ENCODE measurements at regions not wholly inside any gene's neighbourhood (a gene's known extent, or its start where the extent isn't known, plus 50 kb on each side); places are given as distances from the start of the nearest gene placed in this dataset.
"Not testable (repeated sequence)": the region's sequence is repeated elsewhere in the genome, so short reads cannot be mapped to it uniquely, and the experiment has no call there.

DNA sequence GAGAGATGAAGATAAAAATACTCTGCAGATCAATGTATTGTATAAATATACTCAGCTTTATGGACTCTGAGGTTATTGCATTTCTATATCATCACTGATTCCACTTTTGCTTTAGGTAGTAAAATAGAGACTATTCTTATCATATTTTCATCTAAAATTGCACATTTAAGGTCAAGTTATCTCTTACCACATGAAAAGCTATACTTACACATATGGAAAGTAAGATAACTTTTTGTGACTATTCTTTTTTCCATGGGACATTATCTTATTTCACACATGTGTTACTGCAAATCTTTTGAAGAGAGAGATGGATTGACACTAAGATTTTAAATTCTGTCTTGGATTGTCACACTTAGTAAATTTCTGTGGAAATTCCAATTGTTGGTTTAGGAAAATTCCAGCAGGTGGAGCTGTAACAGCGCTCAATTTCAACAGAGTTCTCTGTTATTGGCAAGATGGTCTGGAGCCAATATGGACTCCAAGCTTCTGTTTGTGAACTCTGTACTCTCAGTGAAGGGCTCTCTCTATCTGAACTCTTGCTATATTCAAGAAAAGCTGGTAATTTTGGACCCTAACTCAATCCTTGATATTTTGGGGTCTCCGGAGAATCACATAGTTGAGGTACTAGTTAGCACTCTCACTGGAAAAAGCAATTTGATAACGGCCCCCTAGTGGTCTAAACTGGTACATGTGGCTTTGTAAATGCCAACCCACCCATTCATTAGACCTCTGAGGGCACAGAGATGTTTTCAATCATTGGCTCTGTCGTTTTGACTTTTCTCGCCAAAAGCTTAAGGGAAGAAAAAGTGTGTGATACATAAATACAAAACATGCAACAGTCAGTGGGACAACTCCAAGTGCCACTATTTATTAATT, 429.7 kb downstream of the ETS1 start:
- DNase-seq (ENCODE audit: low spot score) = peak; percentile 70

DNA sequence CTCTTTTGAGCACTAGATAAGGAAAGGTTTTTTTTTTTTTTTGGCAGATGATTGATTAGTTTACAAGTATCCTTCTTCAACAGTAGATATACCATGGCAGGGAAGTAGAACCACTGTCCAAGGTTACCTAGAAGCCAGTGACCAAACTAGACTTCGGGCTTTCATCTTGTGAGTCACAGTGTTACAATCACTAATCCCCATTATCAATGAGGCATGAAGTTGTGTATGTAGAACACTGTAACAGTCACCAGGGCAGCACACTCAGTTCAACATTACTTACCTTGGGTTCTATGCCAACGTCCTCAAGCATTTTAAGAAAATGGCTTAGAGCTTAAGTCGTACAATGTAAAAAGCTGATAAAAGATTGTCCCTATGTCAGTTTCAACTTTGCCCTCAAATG, 430.9 kb downstream of the ETS1 start:
- no peak for DNase-seq (ENCODE audit: low spot score)

DNA sequence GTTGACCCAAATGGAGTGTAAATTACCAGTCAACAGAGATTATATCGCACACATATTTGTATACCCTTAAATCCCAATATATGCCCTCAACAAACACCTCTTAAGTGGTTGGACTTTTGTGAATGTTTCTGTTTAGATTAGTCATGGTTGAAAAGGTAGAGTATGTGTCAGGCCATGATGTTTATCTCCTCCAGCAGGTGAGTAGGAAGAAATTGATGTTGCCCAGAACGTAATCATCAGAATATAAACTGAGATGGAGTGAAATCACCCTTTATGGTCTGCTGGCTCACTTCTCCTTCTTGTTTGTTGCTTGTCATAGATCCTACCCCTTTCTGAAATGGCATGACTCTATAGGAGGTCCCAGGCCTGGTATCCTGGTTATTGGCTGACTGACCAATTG, 431.8 kb downstream of the ETS1 start:
- no peak for DNase-seq (ENCODE audit: low spot score)

DNA sequence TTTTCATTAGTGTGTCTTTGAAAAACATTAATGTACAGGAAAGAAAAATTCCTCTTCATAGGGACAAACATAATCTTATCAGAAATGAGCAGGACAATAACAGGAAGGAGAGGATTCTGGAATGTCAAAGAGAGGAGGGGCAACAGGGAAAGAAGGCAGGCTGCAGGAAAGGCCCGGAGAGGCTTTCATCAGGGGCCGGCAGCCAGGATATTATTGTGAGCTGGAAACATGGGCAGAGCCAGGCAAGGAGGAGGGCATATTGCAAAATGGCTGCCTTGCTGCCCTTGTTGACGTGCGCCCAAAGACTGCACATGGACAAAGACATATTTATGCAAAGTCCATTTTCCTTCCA, 433.7 kb downstream of the ETS1 start:
- DNase-seq (ENCODE audit: low spot score) = no peak

DNA sequence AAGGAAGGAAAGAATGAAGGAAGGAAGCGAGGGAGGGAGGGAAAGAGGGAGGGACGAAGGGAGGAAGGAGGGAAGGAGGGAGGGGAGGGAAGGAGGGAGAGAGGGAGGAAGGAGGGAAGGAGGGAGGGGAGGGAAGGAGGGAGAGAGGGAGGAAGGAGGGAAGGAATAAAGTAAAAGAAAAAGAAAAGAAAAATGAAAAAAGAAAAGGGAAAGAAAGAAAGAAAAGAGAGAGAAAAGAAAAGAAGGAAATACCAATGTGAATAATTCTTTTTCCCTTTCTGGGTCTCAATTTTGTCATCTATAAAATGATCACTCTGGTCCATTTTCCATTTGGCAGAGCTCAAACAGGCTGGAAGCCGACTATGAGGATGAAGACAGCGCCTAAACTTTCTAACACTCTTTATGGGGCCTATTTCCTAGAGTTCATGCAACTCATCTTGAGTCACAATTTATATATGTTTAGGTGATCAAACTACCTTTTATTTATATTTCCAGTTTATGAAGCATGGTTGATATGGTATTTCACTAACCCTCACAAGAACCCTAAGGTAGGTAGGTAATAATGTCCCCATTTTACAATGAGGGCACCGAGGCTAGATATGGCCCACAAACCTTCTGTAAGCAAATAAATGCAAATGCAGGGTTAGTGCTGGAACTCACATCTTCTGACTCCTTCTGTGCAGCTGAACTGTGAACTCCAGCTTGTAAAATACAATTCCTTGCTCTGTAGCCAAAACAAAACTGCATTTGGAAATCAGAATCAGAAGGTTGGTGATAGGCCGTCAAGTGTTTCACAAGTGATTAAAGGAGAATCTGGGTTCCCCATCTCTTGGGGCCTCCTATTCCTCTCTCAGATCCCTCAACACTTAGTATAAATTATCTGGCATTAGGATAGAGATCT, 434.3 kb downstream of the ETS1 start:
- no peak for DNase-seq (ENCODE audit: low spot score)

DNA sequence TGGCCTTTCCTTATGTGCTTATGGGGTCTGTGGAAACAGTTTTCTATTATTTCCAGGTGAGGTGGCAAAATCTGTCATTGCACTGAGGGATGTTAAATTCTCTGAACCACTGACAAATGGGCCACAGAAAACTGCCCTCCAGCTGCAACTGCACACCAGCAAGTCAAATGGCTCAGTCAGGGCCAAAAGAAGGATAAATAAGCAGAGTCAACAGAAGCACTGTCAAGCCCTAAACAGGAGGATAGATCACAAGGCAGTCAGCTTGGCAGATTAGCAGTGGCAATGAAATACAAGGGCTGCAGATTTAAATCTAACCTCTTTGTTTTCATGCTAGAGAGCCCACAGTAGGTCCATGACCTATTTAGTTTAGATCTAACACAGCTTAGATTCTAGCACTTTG, 435.6 kb downstream of the ETS1 start:
- no peak for DNase-seq (ENCODE audit: low spot score)

DNA sequence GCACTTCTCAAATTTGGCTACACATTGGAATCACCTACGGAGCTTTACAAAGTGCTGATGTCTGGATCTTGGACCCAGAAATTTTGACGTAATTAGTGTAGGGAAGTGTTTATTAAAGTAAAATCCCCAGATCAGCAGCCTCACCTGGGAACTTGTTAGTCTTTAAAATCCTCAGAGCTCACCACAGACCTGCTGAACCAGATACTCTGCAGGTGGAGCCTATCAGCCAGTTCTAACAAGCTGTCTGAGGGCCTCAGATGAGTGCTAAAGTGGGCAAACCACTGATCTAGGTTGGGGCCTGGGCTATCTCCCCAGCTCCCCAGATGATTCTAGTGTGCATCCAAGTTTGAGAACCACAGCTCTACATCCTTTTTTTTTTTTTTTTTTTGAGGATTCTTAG, 436.0 kb downstream of the ETS1 start:
- DNase-seq (ENCODE audit: low spot score) = no peak

DNA sequence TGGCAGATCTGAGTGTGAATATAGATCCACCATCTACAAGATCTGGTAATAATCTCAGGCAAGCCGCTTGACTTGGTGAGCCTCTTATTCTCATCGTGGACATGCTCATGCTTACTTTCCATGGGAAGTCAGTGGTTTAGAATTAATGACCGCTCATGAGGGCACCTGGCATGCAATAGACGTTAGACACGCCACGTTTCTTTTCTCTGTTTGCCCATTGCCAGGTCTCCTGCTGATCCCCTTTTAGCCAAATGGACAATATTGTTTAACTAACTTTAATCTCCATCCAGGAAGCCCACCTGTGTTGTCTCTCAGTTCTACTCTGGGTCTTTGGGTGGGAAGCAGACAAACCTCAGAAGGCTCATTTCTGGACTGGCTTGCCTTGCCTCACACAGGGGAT, 439.1 kb downstream of the ETS1 start:
- DNase-seq (ENCODE audit: low spot score) = no peak

DNA sequence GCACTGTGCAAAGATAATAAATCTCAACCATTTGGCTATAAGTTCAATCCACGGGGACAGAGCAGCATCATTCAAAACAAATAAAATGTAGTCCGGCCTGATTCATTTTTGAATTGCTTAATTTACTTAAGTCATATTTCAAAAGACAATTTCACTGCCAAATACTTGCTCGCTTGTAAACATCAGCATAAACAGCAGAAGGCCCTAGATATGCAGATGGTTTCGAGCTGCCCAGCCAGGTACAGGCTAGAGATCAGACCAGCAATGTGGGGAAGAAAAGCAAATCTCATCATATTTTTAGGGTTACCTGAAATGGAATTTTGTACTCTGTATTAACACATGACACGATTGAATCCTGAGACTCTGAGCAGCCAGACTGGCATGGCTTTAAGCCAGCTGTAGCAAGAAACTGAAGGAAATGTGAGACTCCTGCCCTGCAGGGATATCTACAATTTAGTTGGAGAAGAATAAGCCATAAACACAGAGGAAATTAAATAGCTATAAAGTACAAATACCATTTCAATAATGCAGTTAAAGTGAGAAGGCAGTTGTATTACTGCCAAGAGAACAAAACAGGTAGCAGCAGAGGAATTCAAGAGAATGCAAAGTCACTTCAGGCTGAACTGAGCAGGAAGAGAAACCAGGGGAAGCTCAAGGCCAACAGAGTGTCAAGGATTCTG, 440.3 kb downstream of the ETS1 start:
- DNase-seq (ENCODE audit: low spot score) = peak; percentile 23

DNA sequence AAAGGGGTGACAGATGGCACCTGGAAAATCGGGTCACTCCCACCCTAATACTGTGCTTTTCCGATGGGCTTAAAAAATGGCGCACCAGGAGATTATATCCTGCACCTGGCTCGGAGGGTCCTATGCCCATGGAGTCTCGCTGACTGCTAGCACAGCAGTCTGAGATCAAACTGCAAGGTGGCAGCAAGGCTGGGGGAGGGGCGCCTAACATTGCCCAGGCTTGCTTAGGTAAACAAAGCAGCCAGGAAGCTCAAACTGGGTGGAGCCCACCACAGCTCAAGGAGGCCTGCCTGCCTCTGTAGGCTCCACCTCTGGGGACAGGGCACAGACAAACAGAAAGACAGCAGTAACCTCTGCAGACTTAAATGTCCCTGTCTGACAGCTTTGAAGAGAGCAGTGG, 447.1 kb downstream of the ETS1 start:
- DNase-seq (ENCODE audit: low spot score) = not testable (repeated sequence)

DNA sequence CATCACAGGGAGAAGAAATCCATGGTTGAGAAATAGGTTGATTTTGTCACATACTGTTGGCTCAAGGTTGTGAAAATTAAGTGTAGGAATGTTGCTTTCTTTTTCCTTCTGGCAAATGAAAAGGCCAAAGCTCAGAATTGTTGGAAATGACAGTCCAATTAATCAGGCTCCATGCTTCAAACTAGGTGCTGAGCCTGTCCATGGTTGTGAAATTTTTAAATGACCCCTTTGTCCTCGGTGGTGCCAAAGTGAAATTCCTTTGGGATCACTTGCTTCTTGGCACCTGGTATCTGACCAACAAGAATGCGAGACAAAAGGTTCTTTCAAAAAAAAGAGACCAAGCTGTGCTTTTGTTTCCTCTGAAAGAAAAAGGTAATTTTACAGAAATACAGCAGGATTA, 451.9 kb downstream of the ETS1 start:
- no peak for DNase-seq (ENCODE audit: low spot score)

DNA sequence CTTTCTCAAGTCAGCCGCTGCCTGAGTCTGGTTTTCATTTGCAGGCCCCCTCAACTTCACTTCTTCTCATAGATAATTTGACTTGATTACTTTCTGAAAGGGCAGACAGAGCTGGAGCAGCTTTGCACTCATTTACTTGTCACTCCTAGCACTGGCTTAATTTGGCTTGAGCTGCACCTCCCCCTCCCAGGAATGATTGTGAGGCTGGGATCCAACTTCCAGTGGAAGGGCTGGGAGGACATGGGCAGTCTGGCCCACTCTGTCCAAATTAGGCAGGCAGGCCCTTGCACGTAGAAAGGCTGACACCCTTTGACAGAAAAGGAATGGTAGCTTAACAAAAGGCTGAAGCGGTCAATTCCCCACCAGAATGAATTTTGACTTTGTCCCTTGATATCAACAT, 453.9 kb downstream of the ETS1 start:
- no peak for DNase-seq (ENCODE audit: low spot score)

DNA sequence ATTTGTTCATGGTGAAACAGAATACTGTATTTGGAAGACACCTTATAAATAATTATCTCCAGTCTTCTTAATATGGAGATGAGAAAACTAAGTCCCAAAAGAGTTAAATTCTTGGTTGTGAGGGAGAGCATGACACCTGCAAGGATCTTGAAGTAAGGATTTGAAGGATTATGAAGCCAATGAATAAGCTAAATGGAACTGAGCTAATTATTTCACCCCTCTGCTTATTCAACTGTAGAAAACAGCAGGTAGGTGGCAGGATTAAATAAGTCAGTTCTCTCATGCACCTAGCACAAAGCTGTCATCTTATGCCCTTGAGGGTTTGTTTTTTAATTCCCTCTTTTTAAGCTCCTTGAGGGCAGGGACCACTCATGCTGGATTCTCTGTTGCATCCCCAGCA, 457.3 kb downstream of the ETS1 start:
- DNase-seq (ENCODE audit: low spot score) = no peak

DNA sequence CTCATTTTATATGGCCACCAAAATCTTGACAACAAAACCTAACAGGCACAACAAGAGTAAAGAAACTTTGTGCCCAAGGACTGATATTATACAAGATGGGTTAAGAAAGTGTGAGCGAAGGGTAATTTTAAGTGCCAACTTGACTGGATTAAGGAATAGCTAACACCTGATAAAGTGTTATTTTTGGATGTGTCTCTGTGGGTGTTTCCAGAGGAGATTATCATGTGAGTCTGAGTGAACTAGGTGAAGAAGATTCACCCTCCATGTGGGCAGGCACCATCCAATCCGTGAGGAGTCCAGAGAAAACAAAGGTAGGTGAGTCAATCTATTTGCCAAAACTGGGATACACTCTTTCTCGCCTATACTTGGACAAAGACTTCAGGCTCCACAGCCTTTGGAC, 461.6 kb downstream of the ETS1 start:
- no peak for DNase-seq (ENCODE audit: low spot score)

DNA sequence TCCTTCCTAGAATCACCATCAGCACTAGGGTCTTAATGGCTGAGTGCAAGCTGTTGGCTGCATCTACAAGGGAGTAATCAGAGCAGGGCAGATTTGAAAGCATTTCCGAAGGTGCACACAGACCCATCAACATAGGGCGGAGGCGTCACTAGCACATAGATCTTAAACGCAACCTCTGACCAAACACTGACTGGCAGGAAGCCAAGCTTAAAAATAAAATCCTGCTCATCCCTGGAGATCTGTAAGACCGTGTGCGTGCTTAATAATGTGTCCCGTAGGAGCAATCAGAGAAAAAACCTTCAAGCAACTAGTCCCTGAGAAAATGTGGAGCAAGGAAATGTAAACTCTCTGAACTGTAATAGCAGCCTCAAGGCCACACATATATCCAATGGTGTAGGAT, 470.5 kb downstream of the ETS1 start:
- no peak for DNase-seq (ENCODE audit: low spot score)

DNA sequence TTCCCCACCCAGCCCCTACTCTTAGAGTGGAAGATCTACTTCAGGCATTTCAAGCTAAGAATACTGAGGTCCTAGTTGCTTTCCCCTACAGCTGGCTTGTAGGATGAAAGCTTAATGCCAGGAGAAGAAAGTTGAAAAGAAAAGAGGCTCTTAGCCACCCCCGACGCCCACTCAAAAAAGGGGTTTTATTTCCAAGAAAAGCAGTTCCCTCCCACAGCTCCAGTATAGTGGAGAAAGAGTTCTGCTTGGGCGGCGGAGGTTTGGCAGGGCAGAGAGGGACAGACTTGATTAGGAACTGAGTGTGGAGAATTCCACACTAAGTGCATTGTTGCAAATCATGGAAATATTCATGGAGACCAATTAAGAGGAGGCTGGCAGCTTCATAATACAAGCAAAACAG, 470.9 kb downstream of the ETS1 start:
- no peak for DNase-seq (ENCODE audit: low spot score)

DNA sequence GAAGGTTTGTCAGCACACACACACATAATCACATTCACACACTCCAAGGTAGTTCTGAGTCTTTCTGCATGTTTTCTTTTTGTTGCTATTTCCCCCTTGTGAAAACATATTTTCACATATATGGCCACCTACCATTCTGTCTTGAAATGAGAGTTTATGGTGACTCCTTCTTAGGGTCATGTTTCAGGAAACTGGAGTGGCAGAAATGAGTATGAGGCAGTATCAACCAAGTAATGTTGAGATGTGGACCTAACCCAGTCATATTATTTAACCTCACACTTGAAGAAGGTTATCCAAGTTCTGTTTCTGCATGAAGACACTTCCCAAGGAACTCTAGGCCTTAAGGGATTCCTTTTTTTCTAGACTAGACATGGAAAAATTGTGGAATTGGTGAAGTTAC, 481.4 kb downstream of the ETS1 start:
- DNase-seq (ENCODE audit: low spot score) = no peak

DNA sequence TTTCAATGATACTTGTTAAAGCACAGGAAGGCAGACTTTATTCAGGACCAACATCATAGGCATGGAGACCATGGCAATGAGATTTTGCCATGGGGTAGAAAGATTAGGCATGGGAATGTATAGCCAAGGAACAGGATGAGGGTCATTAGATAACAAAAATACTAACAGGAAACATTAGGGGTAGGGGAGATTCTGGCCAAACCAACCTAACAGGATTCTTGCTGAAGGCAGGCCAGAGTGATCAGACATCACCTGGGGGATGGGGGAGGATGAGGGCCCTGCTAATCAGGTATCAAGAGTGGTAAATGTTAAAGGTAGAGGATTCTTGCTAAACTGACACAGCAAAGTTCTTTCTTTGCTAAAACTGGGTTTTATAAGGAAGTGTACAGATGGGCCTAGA, 481.8 kb downstream of the ETS1 start:
- DNase-seq (ENCODE audit: low spot score) = no peak

DNA sequence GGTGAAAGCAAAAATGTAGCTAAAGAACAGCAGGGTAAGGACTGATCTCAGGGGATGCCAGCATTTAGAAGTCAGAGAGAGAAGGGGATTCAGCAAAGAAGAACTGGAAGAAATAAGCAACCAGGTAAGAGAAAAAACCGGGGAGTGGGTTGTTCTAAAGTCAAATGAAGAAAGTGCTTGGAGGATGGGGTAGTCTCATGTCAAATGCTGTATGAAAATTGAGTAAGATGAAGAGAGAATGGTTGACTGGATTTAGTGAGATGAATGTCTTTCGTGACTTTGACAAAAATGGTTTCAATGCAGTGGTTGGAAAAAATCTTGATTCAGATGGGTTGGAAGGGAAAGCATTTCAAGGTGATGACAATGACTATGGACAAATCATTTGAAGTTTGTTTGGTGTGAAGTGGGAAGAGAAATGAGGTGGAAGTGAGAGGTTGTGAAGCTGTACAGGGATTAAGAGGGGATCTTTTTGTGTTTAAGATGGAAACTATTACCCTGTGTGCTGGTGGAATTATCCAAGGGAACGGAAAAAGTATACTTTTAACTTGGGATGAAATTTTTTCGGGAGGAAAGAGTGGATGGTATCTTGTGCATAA, 484.0 kb downstream of the ETS1 start:
- no peak for DNase-seq (ENCODE audit: low spot score)

DNA sequence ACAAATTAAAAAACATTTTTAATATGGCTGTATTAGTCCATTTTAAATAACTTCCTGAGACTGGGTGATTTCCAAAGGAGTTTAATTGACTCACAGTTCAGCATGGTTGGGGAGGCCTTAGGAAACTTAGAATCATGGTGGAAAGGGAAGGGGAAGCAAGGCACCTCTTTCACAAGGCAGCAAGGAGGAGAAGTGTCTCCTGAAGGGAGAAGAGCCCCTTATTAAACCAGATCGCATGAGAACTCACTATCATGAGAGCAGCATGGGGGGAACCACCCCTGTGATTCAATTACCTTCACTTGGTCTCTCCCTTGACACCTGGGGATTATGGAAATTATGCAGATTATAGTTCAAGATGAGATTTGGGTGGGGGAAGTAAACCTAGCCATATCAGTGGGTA, 488.6 kb downstream of the ETS1 start:
- DNase-seq (ENCODE audit: low spot score) = no peak

DNA sequence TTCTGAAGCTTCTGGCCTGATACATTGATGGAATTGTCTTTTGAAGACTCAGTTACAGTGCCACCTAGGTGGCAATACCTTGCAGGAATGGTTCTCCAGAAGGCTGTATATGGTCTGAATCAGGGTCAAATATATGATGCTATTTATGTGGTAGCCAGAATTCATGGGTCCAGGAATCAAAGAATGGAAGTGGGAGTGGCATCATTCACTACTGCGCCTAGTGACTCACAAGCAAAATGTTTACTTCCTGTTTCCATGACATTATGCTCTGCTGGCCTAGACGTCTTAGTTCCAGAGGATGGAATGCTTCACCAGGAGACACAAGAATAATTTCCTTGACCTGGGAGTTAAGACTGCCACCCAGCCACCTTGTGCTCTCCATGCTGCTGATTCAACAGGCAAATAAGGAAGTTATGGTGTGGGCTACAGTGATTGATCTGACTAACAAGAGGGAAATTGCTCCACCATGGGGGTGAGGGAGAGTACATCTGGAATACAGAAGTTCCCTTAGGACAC, 491.8 kb downstream of the ETS1 start:
- peak; percentile 72 for DNase-seq (ENCODE audit: low spot score)

DNA sequence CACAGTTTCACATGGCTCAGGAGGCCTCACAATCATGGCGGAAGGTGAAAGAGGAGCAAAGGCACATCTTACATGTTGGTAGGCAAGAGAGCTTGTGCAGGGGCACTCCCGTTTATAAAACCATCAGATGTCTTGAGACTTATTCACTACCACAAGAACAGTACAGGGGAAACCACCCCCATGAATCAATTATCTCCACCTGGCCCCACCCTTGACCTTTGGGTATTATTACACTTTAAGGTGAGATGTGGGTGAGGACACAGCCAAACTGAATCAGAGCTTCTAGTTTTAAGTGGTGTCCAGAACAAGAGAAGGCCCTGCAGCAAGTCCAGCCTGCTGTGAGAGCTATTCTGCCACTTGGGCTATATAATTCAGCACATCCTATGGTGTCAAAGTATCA, 493.7 kb downstream of the ETS1 start:
- DNase-seq (ENCODE audit: low spot score) = no peak
